ENCODE measurements at regions not wholly inside any gene's neighbourhood (a gene's known extent, or its start where the extent isn't known, plus 50 kb on each side); places are given as distances from the start of the nearest gene placed in this dataset.

GRCh38 chr9:115192280-115192679 is 74.3 kb upstream of the TNC start:
- no peak overlapping the region for H2AFZ ChIP-seq (ENCODE audit: low read depth)
- H3K9ac ChIP-seq: no peak overlapping the region
- no peaks in the 10 kb centered on the region for H3K36me3 ChIP-seq (replicated peaks in 1 of 2; ENCODE audit: control insufficient read depth in 1 of 2, insufficient read depth in 2 of 2, low read length in 1 of 2)
- ChIA-PET POLR2A (no interaction called here), CTCF (interaction anchor here (0.8 kb wide), 1 partner anchor 10 kb away, joined by 3 read pairs; no protein-coding TSS in a partner anchor)
- no peak for DNase-seq
- H3K9me2 ChIP-seq: no peaks in the 10 kb centered on the region
- TF ChIP-seq EP300 (IDR thresholded peaks at IDR 0.05; ENCODE audit: borderline replicate concordance in 1 of 2, low read depth in 1 of 2, low read length in 1 of 2) (no peak), RXRA (IDR thresholded peaks at IDR 0.05; ENCODE audit: borderline replicate concordance, low read depth) (no peak), JUND (IDR thresholded peaks at IDR 0.05) (no peak), MAX (IDR thresholded peaks at IDR 0.05; ENCODE audit: low read depth) (no peak), REST (IDR thresholded peaks at IDR 0.05; ENCODE audit: low read depth, low read length) (no peak), NRF1 (IDR thresholded peaks at IDR 0.05; ENCODE audit: low read depth, low read length) (no peak), USF2 (IDR thresholded peaks at IDR 0.05; ENCODE audit: borderline replicate concordance, low read depth, low read length) (no peak), CHD2 (IDR thresholded peaks at IDR 0.05; ENCODE audit: low read length, partially characterized antibody) (no peak)
- no peaks in the 10 kb centered on the region for H3K27me3 ChIP-seq (ENCODE audit: insufficient read depth)
- no peak overlapping the region for H3K4me2 ChIP-seq
- no peak overlapping the region for H3K27ac ChIP-seq (ENCODE audit: low read depth in 2 of 2, low read length in 1 of 2)
- peaks cover 20% of the 10 kb centered on the region for H3K9me3 ChIP-seq
- H3K4me3 ChIP-seq (ENCODE audit: low read depth in 2 of 2, low read length in 1 of 2): no peak overlapping the region
- peaks cover 6% of the 10 kb centered on the region for H3F3A ChIP-seq (replicated peaks; ENCODE audit: insufficient read depth)
- H4K20me1 ChIP-seq (ENCODE audit: insufficient read depth): no peaks in the 10 kb centered on the region
- peaks cover 4 to 7% of the 10 kb centered on the region in 2 experiments for H3K4me1 ChIP-seq (ENCODE audit: control insufficient read depth in 1 of 2, insufficient read depth in 2 of 2, low read depth in 1 of 2, low read length in 1 of 2)
- no peaks in the 10 kb centered on the region for H3K79me2 ChIP-seq (ENCODE audit: insufficient read depth)
- 80% methylated on average over 3 of the region's 3 CpGs for WGBS (ENCODE audit: low lambda C conversion rate)

- H3K27ac ChIP-seq (ENCODE audit: low read depth in 2 of 2, low read length in 1 of 2): no peak overlapping the region
- H3K4me2 ChIP-seq: no peak overlapping the region
- WGBS (ENCODE audit: low lambda C conversion rate): 95% methylated on average over 2 of the region's 2 CpGs
- no peak overlapping the region for H3K9ac ChIP-seq
- peaks cover 20% of the 10 kb centered on the region for H3K9me3 ChIP-seq
- no peaks in the 10 kb centered on the region for H3K9me2 ChIP-seq
- POLR2A ChIA-PET: no interaction called here
- no peaks in the 10 kb centered on the region for H3K36me3 ChIP-seq (replicated peaks in 1 of 2; ENCODE audit: control insufficient read depth in 1 of 2, insufficient read depth in 2 of 2, low read length in 1 of 2)
- peaks cover 7 to 14% of the 10 kb centered on the region in 2 experiments for H3K4me1 ChIP-seq (ENCODE audit: control insufficient read depth in 1 of 2, insufficient read depth in 2 of 2, low read depth in 1 of 2, low read length in 1 of 2)
- CTCF ChIA-PET: no interaction called here
- H3K4me3 ChIP-seq (ENCODE audit: low read depth in 2 of 2, low read length in 1 of 2): no peak overlapping the region
- H3K27me3 ChIP-seq (ENCODE audit: insufficient read depth): no peaks in the 10 kb centered on the region
- H2AFZ ChIP-seq (ENCODE audit: low read depth): no peak overlapping the region
- no peaks in the 10 kb centered on the region for H4K20me1 ChIP-seq (ENCODE audit: insufficient read depth)
- DNase-seq: no peak
- peaks cover 6% of the 10 kb centered on the region for H3F3A ChIP-seq (replicated peaks; ENCODE audit: insufficient read depth)
- no peak for TF ChIP-seq SMC3 (IDR thresholded peaks at IDR 0.05; ENCODE audit: low read depth, low read length)
- no peaks in the 10 kb centered on the region for H3K79me2 ChIP-seq (ENCODE audit: insufficient read depth)
These were observed 75.0 kb upstream of the TNC start for GRCh38 chr9:115192835-115193525.

Data from SK-N-SH (cell line).